ENCODE measurements at regions not wholly inside any gene's neighbourhood (a gene's known extent, or its start where the extent isn't known, plus 50 kb on each side); places are given as distances from the start of the nearest gene placed in this dataset.

GRCh38 chr6:133820208-133820607, 68.7 kb upstream of the TCF21 start:
- DNase-seq (ENCODE audit: low read depth in 2 of 2, low spot score in 1 of 2) = no peak

- no peak for DNase-seq (ENCODE audit: low read depth in 2 of 2, low spot score in 1 of 2)
Measured at GRCh38 chr6:133827766-133828165, 61.1 kb upstream of the TCF21 start.

- DNase-seq (ENCODE audit: low read depth in 2 of 2, low spot score in 1 of 2) = no peak
Measured at GRCh38 chr6:133833949-133834359, 55.0 kb upstream of the TCF21 start.

- no peak for DNase-seq (ENCODE audit: low read depth in 2 of 2, low spot score in 1 of 2)
Measured at GRCh38 chr6:133834472-133835170, 54.3 kb upstream of the TCF21 start.

GRCh38 chr6:133835901-133836300, 53.0 kb upstream of the TCF21 start:
- DNase-seq (ENCODE audit: low read depth in 2 of 2, low spot score in 1 of 2) = no peak

- DNase-seq (ENCODE audit: low read depth in 2 of 2, low spot score in 1 of 2) = peak; percentile 3 to 28
Measured at GRCh38 chr6:133837801-133838349, 51.0 kb upstream of the TCF21 start.
